Dermis microvascular lymphatic vessel endothelial cell (primary cell): ENCODE measurements at regions not wholly inside any gene's neighbourhood (a gene's known extent, or its start where the extent isn't known, plus 50 kb on each side); places are given as distances from the start of the nearest gene placed in this dataset.

Source experiments
- DNase-seq, 2 donors: peaks; one replicate each; pipeline versions ENCODE4 v3.0.0 to v3.0.0-alpha.2; 2010; ENCODE audit warnings: low read depth in 2 of 2

GRCh38 chr10:101297901-101298486 is 56.0 kb upstream of the BTRC start:
- DNase-seq = peak in 1 of 2 donors; percentile 41

- no peak for DNase-seq
These were observed 54.8 kb upstream of the BTRC start for GRCh38 chr10:101299211-101299610.

GRCh38 chr10:101301111-101301731 is 52.7 kb upstream of the BTRC start:
- DNase-seq = peak; percentile 58 to 59

GRCh38 chr10:101303087-101303703 is 50.8 kb upstream of the BTRC start:
- no peak for DNase-seq
